HG03175 (cell line): ENCODE measurements at regions not wholly inside any gene's neighbourhood (a gene's known extent, or its start where the extent isn't known, plus 50 kb on each side); places are given as distances from the start of the nearest gene placed in this dataset.
"Not testable (repeated sequence)": the region's sequence is repeated elsewhere in the genome, so short reads cannot be mapped to it uniquely, and the experiment has no call there.

ENCODE experiments used
- ATAC-seq: cut with Tn5 transposase; IDR thresholded peaks from one replicate; pipeline ENCODE4 v1.9.1; 2021; ENCODE audit warnings: mild to moderate bottlenecking, moderate library complexity; ENCODE audit not compliant: unreplicated experiment

DNA sequence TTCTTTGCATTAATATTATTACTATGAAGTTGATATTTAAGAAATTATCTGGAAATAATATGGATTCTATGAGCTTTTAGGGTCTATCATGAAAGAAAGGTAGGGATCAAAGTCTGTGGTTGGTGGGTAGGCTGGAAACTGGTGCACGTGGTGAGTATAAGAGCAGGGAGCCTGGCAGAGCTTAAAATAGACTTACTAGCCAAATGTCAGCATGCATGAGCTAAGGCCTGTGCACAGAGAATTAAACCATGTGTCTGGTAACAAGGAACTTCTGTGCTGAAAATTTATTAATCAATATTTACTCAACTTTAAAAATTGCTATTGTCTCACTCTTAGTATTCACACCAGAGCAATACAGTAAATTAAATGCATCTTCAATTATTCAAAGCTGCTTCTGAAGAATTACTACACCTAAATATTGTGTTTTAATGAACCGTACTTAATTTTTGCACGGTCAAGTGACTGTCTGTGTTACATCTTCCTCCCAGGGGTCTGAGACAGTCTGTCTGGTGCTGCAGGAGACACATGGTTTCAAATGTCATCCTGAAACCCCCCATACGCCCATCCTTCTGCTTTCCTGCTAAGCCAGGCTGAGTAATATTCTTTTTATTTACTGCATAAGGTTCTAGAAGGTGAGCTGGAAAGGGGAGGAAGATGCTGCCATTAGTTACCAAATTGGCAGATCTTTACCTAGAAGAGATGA, 161.0 kb upstream of the NLRP1 start:
- no peak for ATAC-seq

GRCh38 chr17:5747276-5747675, 163.0 kb upstream of the NLRP1 start:
- ATAC-seq = no peak

DNA sequence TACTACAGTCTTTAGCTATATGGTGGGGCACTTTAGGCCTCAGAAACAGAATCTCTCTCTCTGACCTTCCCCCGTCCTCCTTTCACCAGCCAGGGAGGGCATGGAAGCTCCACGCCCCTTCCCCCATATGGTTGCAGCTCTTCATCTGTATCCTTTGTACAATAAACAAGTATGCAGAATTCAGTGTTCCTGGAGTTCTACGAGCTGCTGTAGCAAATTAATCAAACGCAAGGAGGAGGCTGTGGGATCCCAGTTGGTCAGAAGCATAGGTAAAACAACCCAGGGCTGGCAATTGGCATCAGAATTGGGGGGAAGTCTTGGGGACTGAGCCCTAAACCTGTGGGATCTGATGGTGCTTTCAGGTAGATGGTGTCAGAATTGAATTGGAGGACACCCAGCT, 163.7 kb upstream of the NLRP1 start:
- no peak for ATAC-seq

DNA sequence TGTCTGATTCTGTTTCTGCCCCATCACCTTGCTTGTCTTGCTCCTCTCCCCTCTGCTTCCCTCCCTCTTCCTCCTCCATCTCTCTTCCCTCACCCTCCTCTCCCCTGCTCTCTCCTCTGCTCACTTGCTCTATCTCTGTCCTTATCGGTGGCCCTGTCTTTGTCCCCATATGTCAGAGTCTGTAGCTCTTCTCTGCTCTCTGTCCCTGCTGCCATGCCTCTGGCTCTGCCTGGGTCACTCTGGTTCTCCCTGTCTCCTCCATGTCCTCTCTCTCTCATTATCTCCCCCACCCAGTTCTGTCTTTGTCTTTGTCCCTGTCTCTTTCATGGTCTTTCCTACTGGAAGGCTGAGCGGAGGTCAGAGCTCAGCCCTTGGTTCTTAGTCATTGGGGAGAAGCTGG, 169.1 kb upstream of the NLRP1 start:
- ATAC-seq = no peak

GRCh38 chr17:5757314-5757907, 173.1 kb upstream of the NLRP1 start:
- ATAC-seq = no peak

GRCh38 chr17:5758651-5759050, 174.3 kb upstream of the NLRP1 start:
- ATAC-seq = no peak

GRCh38 chr17:5759501-5759925, 175.2 kb upstream of the NLRP1 start:
- ATAC-seq = no peak

DNA sequence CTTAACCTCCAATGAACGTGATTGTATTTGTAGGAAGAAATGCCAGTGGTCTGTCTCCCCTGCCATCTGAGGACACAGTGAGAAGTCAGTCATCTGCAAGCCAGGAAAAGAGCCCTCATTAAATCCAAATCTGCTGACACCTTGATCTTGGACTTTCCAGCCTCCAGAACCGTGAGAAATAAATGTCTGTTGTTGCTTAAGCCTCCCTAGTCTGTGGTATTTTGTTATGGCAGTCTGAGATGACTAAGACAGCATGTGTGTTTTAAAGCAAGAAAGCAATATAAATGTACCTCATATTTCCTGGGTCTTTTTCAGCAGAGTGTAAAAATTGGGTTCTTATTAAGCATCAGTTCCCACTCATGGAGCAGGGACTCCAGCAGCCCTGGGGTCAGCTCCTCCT, 177.9 kb upstream of the NLRP1 start:
- no peak for ATAC-seq

GRCh38 chr17:5763595-5764306, 179.4 kb upstream of the NLRP1 start:
- no peak for ATAC-seq

GRCh38 chr17:5769593-5770354, 185.5 kb upstream of the NLRP1 start:
- no peak for ATAC-seq

DNA sequence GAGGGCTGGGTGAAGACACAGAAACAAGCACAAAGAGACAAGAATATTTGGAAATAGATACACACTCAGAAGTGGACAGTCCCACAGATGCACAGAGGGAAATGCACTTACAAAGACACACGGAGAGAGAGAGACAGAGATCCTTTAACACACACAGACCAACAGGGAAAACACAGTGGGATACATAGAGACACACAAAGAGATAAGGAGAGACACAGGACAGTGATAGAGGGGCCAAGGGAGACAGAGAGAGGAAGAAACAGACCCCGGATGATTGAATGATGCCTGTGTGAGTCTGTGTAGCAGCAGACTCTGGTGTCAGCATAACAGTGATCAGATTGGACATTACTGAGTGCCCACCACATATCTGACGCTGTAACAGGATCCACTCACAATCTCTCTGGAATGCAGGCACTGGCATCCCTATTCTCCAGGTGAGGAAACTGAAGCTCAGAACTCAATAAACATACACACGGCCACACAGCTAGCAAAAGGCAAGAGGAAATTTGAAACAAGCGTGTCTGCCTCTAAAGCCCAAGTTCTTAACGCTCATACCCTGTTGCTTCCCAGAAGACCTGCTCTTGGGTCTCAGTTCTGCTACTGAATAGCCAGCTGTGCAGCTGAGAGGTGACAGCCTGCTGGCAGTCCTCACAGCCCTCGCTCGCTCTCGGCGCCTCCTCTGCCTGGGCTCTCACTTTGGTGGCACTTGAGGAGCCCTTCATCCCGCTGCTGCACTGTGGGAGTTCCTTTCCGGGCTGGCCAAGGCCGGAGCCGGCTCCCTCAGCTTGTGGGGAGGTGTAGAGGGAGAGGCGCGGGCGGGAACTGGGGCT, 186.3 kb upstream of the NLRP1 start:
- no peak for ATAC-seq

DNA sequence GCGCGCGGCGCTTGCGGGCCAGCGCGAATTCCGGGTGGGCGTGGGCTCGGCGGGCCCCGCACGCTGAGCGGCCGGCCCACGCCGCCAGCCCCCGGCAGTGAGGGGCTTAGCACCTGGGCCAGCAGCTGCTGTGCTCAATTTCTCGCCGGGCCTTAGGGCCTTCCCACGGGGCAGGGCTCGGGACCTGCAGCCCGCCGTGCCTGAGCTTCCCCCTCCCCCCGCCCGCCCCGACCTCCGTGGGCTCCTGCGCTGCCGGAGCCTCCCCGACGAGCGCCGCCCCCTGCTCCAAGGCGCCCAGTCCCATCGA, 186.9 kb upstream of the NLRP1 start:
- ATAC-seq = not testable (repeated sequence)

- ATAC-seq = not testable (repeated sequence)
Observed at GRCh38 chr17:5772017-5772416, 187.7 kb upstream of the NLRP1 start.

- no peak for ATAC-seq
Observed at GRCh38 chr17:5772720-5773119, 188.4 kb upstream of the NLRP1 start.

DNA sequence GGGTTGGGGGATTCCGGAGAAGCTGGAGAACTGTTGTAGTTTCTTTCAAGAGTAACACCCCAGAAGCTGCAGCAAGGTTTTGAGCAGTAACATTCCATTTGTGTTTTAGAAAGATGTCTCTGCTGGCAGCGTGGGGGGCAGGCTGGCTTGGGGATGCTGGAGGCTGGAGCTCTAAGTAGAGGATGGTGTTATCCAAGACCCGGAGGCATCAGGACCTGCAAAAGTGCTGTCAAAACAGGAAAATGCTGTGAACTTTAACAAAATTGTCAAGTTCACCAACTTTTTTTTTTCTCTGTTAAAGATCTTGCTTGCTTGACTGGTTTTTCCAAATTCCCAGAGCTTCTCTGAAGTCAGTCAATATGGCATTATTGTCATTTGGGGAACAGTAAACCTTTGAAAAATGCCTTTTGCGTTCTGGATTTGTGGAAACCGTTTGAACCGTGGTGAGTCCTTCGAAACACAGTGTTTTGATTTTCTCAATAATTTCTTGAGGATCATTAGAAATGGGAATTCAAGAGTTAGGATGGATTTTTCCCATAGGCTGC, 189.6 kb upstream of the NLRP1 start:
- no peak for ATAC-seq

- ATAC-seq = no peak
Observed at GRCh38 chr17:5775098-5775497, 190.8 kb upstream of the NLRP1 start.

DNA sequence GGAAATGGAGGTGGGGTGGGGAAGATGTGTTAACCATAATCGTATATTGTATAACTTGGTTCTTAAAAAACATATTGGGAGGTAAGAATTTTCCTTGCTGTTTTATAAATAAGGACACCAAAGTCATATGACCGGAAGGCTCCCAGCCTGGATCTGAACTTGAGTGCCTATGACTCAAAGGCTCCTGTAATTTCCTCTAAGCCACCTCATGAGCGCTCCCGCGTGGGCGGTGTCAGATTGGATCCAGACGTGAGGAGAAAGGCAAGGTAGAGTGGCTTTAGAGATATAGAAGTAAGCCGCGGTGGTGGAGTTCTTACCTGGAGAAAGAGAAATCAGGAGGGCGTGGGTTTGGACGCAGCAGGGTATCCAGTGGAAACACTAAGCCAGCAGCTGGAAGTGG, 196.2 kb upstream of the NLRP1 start:
- no peak for ATAC-seq

GRCh38 chr17:5781236-5781927, 197.1 kb upstream of the NLRP1 start:
- ATAC-seq = no peak

GRCh38 chr17:5783269-5783668, 199.0 kb upstream of the NLRP1 start:
- ATAC-seq = no peak

- ATAC-seq = no peak
Observed at GRCh38 chr17:5783851-5784250, 199.5 kb upstream of the NLRP1 start.
